ENCODE measurements at regions not wholly inside any gene's neighbourhood (a gene's known extent, or its start where the extent isn't known, plus 50 kb on each side); places are given as distances from the start of the nearest gene placed in this dataset.

GRCh38 chr2:128941751-128942150 lies 623.1 kb upstream of the HS6ST1 start:
- FAIRE-seq: no peak
- no peak for DNase-seq (ENCODE audit: insufficient read length, low spot score)
- TF ChIP-seq PAX5 (IDR thresholded peaks at IDR 0.05; ENCODE audit: insufficient read depth, low read length, severe bottlenecking): no peak
- no peak for TF ChIP-seq POLR2AphosphoS5 (IDR thresholded peaks at IDR 0.05; ENCODE audit: low read depth, low read length)
- TF ChIP-seq POU2F2 (IDR thresholded peaks at IDR 0.05; ENCODE audit: low read depth, low read length): no peak
- no peak for TF ChIP-seq SPI1 (IDR thresholded peaks at IDR 0.05; ENCODE audit: low read depth, low read length)
- no peak for TF ChIP-seq POLR2A (IDR thresholded peaks at IDR 0.05; ENCODE audit: low read depth, low read length)
- TF ChIP-seq TAF1 (IDR thresholded peaks at IDR 0.05; ENCODE audit: low read depth, low read length): no peak

GRCh38 chr2:128949360-128949759 lies 630.7 kb upstream of the HS6ST1 start:
- TF ChIP-seq SPI1 (IDR thresholded peaks at IDR 0.05; ENCODE audit: low read depth, low read length) (no peak), POLR2AphosphoS5 (IDR thresholded peaks at IDR 0.05; ENCODE audit: low read depth, low read length) (no peak), PAX5 (IDR thresholded peaks at IDR 0.05; ENCODE audit: insufficient read depth, low read length, severe bottlenecking) (no peak), POU2F2 (IDR thresholded peaks at IDR 0.05; ENCODE audit: low read depth, low read length) (no peak), POLR2A (IDR thresholded peaks at IDR 0.05; ENCODE audit: low read depth, low read length) (no peak), TAF1 (IDR thresholded peaks at IDR 0.05; ENCODE audit: low read depth, low read length) (no peak)
- DNase-seq (ENCODE audit: insufficient read length, low spot score) (no peak), FAIRE-seq (no peak)

GRCh38 chr2:128950758-128951157 lies 632.1 kb upstream of the HS6ST1 start:
- FAIRE-seq: no peak
- no peak for DNase-seq (ENCODE audit: insufficient read length, low spot score)
- TF ChIP-seq TAF1 (IDR thresholded peaks at IDR 0.05; ENCODE audit: low read depth, low read length) (no peak), PAX5 (IDR thresholded peaks at IDR 0.05; ENCODE audit: insufficient read depth, low read length, severe bottlenecking) (no peak), SPI1 (IDR thresholded peaks at IDR 0.05; ENCODE audit: low read depth, low read length) (no peak), POLR2A (IDR thresholded peaks at IDR 0.05; ENCODE audit: low read depth, low read length) (no peak), POU2F2 (IDR thresholded peaks at IDR 0.05; ENCODE audit: low read depth, low read length) (no peak)

- TF ChIP-seq PAX5 (IDR thresholded peaks at IDR 0.05; ENCODE audit: insufficient read depth, low read length, severe bottlenecking) (no peak), POLR2AphosphoS5 (IDR thresholded peaks at IDR 0.05; ENCODE audit: low read depth, low read length) (no peak)
- DNase-seq (ENCODE audit: insufficient read length, low spot score) (no peak), FAIRE-seq (no peak)
These were observed 639.6 kb upstream of the HS6ST1 start for GRCh38 chr2:128958241-128958640.

- no peak for TF ChIP-seq POLR2A (IDR thresholded peaks at IDR 0.05; ENCODE audit: low read depth, low read length)
- no peak for TF ChIP-seq SPI1 (IDR thresholded peaks at IDR 0.05; ENCODE audit: low read depth, low read length)
- no peak for TF ChIP-seq POU2F2 (IDR thresholded peaks at IDR 0.05; ENCODE audit: low read depth, low read length)
- TF ChIP-seq TAF1 (IDR thresholded peaks at IDR 0.05; ENCODE audit: low read depth, low read length): no peak
- TF ChIP-seq POLR2AphosphoS5 (IDR thresholded peaks at IDR 0.05; ENCODE audit: low read depth, low read length): no peak
- no peak for TF ChIP-seq PAX5 (IDR thresholded peaks at IDR 0.05; ENCODE audit: insufficient read depth, low read length, severe bottlenecking)
- no peak for FAIRE-seq
- DNase-seq (ENCODE audit: insufficient read length, low spot score): no peak
These were observed 649.0 kb upstream of the HS6ST1 start for GRCh38 chr2:128967646-128968045.

- no peak for DNase-seq (ENCODE audit: insufficient read length, low spot score)
- FAIRE-seq: no peak
- TF ChIP-seq POU2F2 (IDR thresholded peaks at IDR 0.05; ENCODE audit: low read depth, low read length) (no peak), SPI1 (IDR thresholded peaks at IDR 0.05; ENCODE audit: low read depth, low read length) (no peak), TAF1 (IDR thresholded peaks at IDR 0.05; ENCODE audit: low read depth, low read length) (no peak), POLR2AphosphoS5 (IDR thresholded peaks at IDR 0.05; ENCODE audit: low read depth, low read length) (no peak), PAX5 (IDR thresholded peaks at IDR 0.05; ENCODE audit: insufficient read depth, low read length, severe bottlenecking) (no peak), POLR2A (IDR thresholded peaks at IDR 0.05; ENCODE audit: low read depth, low read length) (no peak)
These were observed 650.7 kb upstream of the HS6ST1 start for GRCh38 chr2:128969374-128969773.

- TF ChIP-seq POLR2AphosphoS5 (IDR thresholded peaks at IDR 0.05; ENCODE audit: low read depth, low read length): no peak
- TF ChIP-seq PAX5 (IDR thresholded peaks at IDR 0.05; ENCODE audit: insufficient read depth, low read length, severe bottlenecking): no peak
- TF ChIP-seq POU2F2 (IDR thresholded peaks at IDR 0.05; ENCODE audit: low read depth, low read length): no peak
- no peak for TF ChIP-seq TAF1 (IDR thresholded peaks at IDR 0.05; ENCODE audit: low read depth, low read length)
- TF ChIP-seq SPI1 (IDR thresholded peaks at IDR 0.05; ENCODE audit: low read depth, low read length): no peak
- TF ChIP-seq POLR2A (IDR thresholded peaks at IDR 0.05; ENCODE audit: low read depth, low read length): no peak
- DNase-seq (ENCODE audit: insufficient read length, low spot score): no peak
- FAIRE-seq: no peak
These were observed 651.9 kb upstream of the HS6ST1 start for GRCh38 chr2:128970332-128971116.

GRCh38 chr2:128973566-128973965 lies 654.9 kb upstream of the HS6ST1 start:
- no peak for TF ChIP-seq SPI1 (IDR thresholded peaks at IDR 0.05; ENCODE audit: low read depth, low read length)
- TF ChIP-seq PAX5 (IDR thresholded peaks at IDR 0.05; ENCODE audit: insufficient read depth, low read length, severe bottlenecking): no peak
- no peak for TF ChIP-seq POLR2A (IDR thresholded peaks at IDR 0.05; ENCODE audit: low read depth, low read length)
- TF ChIP-seq POU2F2 (IDR thresholded peaks at IDR 0.05; ENCODE audit: low read depth, low read length): no peak
- TF ChIP-seq POLR2AphosphoS5 (IDR thresholded peaks at IDR 0.05; ENCODE audit: low read depth, low read length): no peak
- no peak for TF ChIP-seq TAF1 (IDR thresholded peaks at IDR 0.05; ENCODE audit: low read depth, low read length)
- FAIRE-seq (no peak), DNase-seq (ENCODE audit: insufficient read length, low spot score) (no peak)

- TF ChIP-seq POLR2AphosphoS5 (IDR thresholded peaks at IDR 0.05; ENCODE audit: low read depth, low read length): no peak
- no peak for TF ChIP-seq POLR2A (IDR thresholded peaks at IDR 0.05; ENCODE audit: low read depth, low read length)
- no peak for TF ChIP-seq SPI1 (IDR thresholded peaks at IDR 0.05; ENCODE audit: low read depth, low read length)
- no peak for TF ChIP-seq TAF1 (IDR thresholded peaks at IDR 0.05; ENCODE audit: low read depth, low read length)
- no peak for TF ChIP-seq PAX5 (IDR thresholded peaks at IDR 0.05; ENCODE audit: insufficient read depth, low read length, severe bottlenecking)
- no peak for TF ChIP-seq POU2F2 (IDR thresholded peaks at IDR 0.05; ENCODE audit: low read depth, low read length)
- FAIRE-seq: no peak
These were observed 659.5 kb upstream of the HS6ST1 start for GRCh38 chr2:128978212-128978611.

GRCh38 chr2:128979182-128979581 lies 660.5 kb upstream of the HS6ST1 start:
- FAIRE-seq: no peak
- no peak for TF ChIP-seq SPI1 (IDR thresholded peaks at IDR 0.05; ENCODE audit: low read depth, low read length)
- no peak for TF ChIP-seq POLR2A (IDR thresholded peaks at IDR 0.05; ENCODE audit: low read depth, low read length)
- no peak for TF ChIP-seq POLR2AphosphoS5 (IDR thresholded peaks at IDR 0.05; ENCODE audit: low read depth, low read length)
- TF ChIP-seq TAF1 (IDR thresholded peaks at IDR 0.05; ENCODE audit: low read depth, low read length): no peak
- TF ChIP-seq PAX5 (IDR thresholded peaks at IDR 0.05; ENCODE audit: insufficient read depth, low read length, severe bottlenecking): no peak
- TF ChIP-seq POU2F2 (IDR thresholded peaks at IDR 0.05; ENCODE audit: low read depth, low read length): no peak
- no peak for DNase-seq (ENCODE audit: insufficient read length, low spot score)

More at GRCh38 chr2:128978212-128978611, 659.5 kb upstream of the HS6ST1 start:
- DNase-seq (ENCODE audit: insufficient read length, low spot score): no peak
